GM13976 (cell line): ENCODE measurements at regions not wholly inside any gene's neighbourhood (a gene's known extent, or its start where the extent isn't known, plus 50 kb on each side); places are given as distances from the start of the nearest gene placed in this dataset.

Experiments used
- DNase-seq: peaks from one replicate; pipeline ENCODE4 v3.0.0; 2012; ENCODE audit warnings: low spot score
- CTCF ChIP-seq: IDR thresholded peaks from 2 replicates; pipeline ENCODE4 v1.5.1; 2012; ENCODE audit warnings: borderline replicate concordance, mild to moderate bottlenecking; ENCODE audit not compliant: insufficient read depth; ENCODE audit errors: extremely low read depth, missing control alignments, control extremely low read depth
- in situ Hi-C: fragments of 300-500 bp; cut with MboI; formaldehyde crosslinking; loops from one replicate; pipeline ENCODE4 v1.12.0; 2022; ENCODE audit warnings: low sequenced_read_pairs, mixed read lengths, inconsistent platforms; ENCODE audit not compliant: unreplicated experiment

GRCh38 chr11:69931060-69931910, 112.1 kb upstream of the FGF3 start:
- in situ Hi-C loops, result no loop called here
- TF ChIP-seq CTCF, result no peak
- DNase-seq, result no peak

GRCh38 chr11:69931994-69932910, 113.0 kb upstream of the FGF3 start:
- in situ Hi-C loops, result no loop called here
- no peak for DNase-seq
- no peak for TF ChIP-seq CTCF

GRCh38 chr11:69934861-69935494, 115.8 kb upstream of the FGF3 start:
- no peak for DNase-seq
- in situ Hi-C loops, result no loop called here
- TF ChIP-seq CTCF, result no peak

- DNase-seq, result no peak
- TF ChIP-seq CTCF, result no peak
- in situ Hi-C loops, result no loop called here
Observed at GRCh38 chr11:69935941-69936505, 116.8 kb upstream of the FGF3 start.

GRCh38 chr11:69936771-69937170, 117.6 kb upstream of the FGF3 start:
- TF ChIP-seq CTCF, result no peak
- no peak for DNase-seq
- in situ Hi-C loops, result no loop called here

GRCh38 chr11:69938206-69938605, 119.0 kb upstream of the FGF3 start:
- in situ Hi-C loops, result no loop called here
- no peak for TF ChIP-seq CTCF
- no peak for DNase-seq
